ENCODE measurements at regions not wholly inside any gene's neighbourhood (a gene's known extent, or its start where the extent isn't known, plus 50 kb on each side); places are given as distances from the start of the nearest gene placed in this dataset.

DNA sequence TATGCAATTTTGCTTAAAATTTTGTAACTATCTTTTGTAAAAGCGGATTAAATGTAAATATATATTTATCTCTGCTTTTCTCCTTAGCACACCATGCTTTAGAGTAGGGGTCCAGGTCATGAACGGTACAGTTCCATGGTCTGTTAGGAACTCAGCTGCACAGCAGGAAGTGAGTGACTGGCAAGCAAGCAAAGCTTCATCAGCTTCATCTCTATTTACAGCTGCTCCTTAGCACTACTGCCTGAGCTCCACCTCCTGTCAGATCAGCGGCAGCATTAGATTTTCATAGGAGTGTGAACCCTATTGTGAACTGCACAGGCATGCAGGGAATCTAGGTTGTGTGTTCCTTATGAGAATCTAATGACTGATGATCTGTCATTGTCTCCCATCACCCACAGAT, 959.0 kb upstream of the SLC39A10 start:
- no peak for TF ChIP-seq TEAD4 (IDR thresholded peaks at IDR 0.05)
- no peak for TF ChIP-seq RAD21 (IDR thresholded peaks at IDR 0.05; ENCODE audit: low read depth)
- TF ChIP-seq YY1 (IDR thresholded peaks at IDR 0.05; ENCODE audit: low read depth) = no peak
- TF ChIP-seq, protein P1, sequence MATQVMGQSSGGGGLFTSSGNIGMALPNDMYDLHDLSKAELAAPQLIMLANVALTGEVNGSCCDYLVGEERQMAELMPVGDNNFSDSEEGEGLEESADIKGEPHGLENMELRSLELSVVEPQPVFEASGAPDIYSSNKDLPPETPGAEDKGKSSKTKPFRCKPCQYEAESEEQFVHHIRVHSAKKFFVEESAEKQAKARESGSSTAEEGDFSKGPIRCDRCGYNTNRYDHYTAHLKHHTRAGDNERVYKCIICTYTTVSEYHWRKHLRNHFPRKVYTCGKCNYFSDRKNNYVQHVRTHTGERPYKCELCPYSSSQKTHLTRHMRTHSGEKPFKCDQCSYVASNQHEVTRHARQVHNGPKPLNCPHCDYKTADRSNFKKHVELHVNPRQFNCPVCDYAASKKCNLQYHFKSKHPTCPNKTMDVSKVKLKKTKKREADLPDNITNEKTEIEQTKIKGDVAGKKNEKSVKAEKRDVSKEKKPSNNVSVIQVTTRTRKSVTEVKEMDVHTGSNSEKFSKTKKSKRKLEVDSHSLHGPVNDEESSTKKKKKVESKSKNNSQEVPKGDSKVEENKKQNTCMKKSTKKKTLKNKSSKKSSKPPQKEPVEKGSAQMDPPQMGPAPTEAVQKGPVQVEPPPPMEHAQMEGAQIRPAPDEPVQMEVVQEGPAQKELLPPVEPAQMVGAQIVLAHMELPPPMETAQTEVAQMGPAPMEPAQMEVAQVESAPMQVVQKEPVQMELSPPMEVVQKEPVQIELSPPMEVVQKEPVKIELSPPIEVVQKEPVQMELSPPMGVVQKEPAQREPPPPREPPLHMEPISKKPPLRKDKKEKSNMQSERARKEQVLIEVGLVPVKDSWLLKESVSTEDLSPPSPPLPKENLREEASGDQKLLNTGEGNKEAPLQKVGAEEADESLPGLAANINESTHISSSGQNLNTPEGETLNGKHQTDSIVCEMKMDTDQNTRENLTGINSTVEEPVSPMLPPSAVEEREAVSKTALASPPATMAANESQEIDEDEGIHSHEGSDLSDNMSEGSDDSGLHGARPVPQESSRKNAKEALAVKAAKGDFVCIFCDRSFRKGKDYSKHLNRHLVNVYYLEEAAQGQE (IDR thresholded peaks at IDR 0.05; ENCODE audit: low read depth) = no peak
- no peak for TF ChIP-seq CEBPB (IDR thresholded peaks at IDR 0.05)
- TF ChIP-seq EGR1 (IDR thresholded peaks at IDR 0.05) = no peak
- TF ChIP-seq EP300 (IDR thresholded peaks at IDR 0.05; ENCODE audit: borderline replicate concordance) = no peak
- TF ChIP-seq MAX (IDR thresholded peaks at IDR 0.05) = no peak
- no peak for TF ChIP-seq CREB1 (IDR thresholded peaks at IDR 0.05; ENCODE audit: low read depth)
- no peak for TF ChIP-seq NFIC (IDR thresholded peaks at IDR 0.05)
- no peak for TF ChIP-seq TAF1 (IDR thresholded peaks at IDR 0.05; ENCODE audit: low read depth)
- TF ChIP-seq TCF12 (IDR thresholded peaks at IDR 0.05; ENCODE audit: low read depth) = no peak
